Pancreas (tissue), 10 donors: ENCODE measurements at regions not wholly inside any gene's neighbourhood (a gene's known extent, or its start where the extent isn't known, plus 50 kb on each side); places are given as distances from the start of the nearest gene placed in this dataset.
"Not testable (repeated sequence)": the region's sequence is repeated elsewhere in the genome, so short reads cannot be mapped to it uniquely, and the experiment has no call there.

Source experiments
- ATAC-seq, 4 donors: fragments of 200-7000 bp; cut with Tn5 transposase; one replicate each; pipeline versions ENCODE4 v1.8.0 to v1.9.1; 2020; ENCODE audit warnings: mild to moderate bottlenecking in 4 of 4, moderate library complexity in 4 of 4
- DNase-seq, 6 donors: peaks; one replicate each; pipeline ENCODE4 v3.0.0-alpha.2; 2020
- FAIRE-seq: peaks from 2 replicates; lab custom pipeline; 2012; peaks lifted over from hg19 to GRCh38; lab: Jason Lieb, UNC
- H3K27ac ChIP-seq, 4 donors: fragments of 200-600 bp; sonication (generic); 1 replicate in 3 of 4; 2 replicates in 1 of 4; pipeline versions ENCODE4 v1.5.0 to v1.8.0; 2020
- H3K27me3 ChIP-seq, 4 donors: fragments of 200-600 bp; one replicate each; pipeline ENCODE4 v1.8.0; 2021
- H3K36me3 ChIP-seq, 3 donors: fragments of 200-600 bp; sonication (generic) in 1 of 3; one replicate each; pipeline versions ENCODE4 v1.5.0 to v1.8.0; 2020 to 2021
- H3K4me1 ChIP-seq, 3 donors: fragments of 200-600 bp; one replicate each; pipeline ENCODE4 v1.8.0; 2021
- H3K4me3 ChIP-seq, 4 donors: fragments of 200-600 bp; sonication (generic) in 2 of 4; one replicate each; pipeline versions ENCODE4 v1.5.0 to v1.8.0; 2020 to 2021
- H3K9me3 ChIP-seq, 4 donors: fragments of 200-600 bp; one replicate each; pipeline ENCODE4 v1.8.0; 2021
- WGBS, 2 donors: extraction: QIAGEN DNeasy Blood & Tissue Kit; methylation state at CpG; one replicate each; pipeline ENCODE4 v1.1.7; 2013; 5-methylcytosine and 5-hydroxymethylcytosine counted together
- intact Hi-C, 3 donors: fragments of 100-400 bp; cut with DNase I; formaldehyde crosslinking; loops; one replicate each; pipeline versions ENCODE4 v1.11.1 to v1.14.2; 2022
- TF ChIP-seq, protein P1 (sequence below), 4 donors: fragments of 200-600 bp; sonication (generic) in 3 of 4; IDR thresholded peaks; one replicate each; pipeline versions ENCODE4 v1.5.0 to v1.8.0; 2021; ENCODE audit warnings: antibody characterized with exemption in 4 of 4
- donor health status: healthy with polysubstance abuse.
- donor health status: DM: no; HTN: no; CAD: no; lungs with moderate emphysema.
- donor health status: DM: no; HTN: no; CAD: no.
- donor health status: control.
- donor health status: control.
- donor health status: Bipolar disorder and iron deficiency.
- donor health status: DM: yes; HTN: yes; CAD: no.
- donor health status: DM: no; HTN: no; CAD: no.
- donor health status: DM: no; HTN: no; CAD: no.
- donor health status: DM: yes; HTN: yes; CAD: no.

DNA sequence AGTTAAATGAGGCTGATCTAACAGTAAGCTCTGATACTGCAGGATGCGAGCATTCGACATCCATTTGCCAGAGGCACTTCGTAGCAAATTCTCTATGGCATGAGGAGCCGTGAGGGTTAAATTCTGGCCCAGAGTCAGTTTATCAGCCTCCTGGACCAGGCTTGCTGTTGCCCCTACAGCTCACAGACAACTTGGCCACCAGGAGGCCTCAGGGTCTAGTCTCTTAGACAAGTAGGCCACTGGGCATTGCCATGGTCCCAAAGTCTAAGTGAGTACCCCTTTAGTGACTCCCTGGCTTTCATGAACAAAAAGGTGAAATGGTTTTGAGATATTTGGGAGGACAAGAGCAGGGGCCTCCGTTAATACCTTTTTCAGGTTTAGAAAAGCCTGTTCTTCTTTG is 178.0 kb upstream of the MBL2 start:
- no peak overlapping the region for H3K4me3 ChIP-seq
- no peaks in the 10 kb centered on the region for H3K36me3 ChIP-seq
- FAIRE-seq, result no peak
- H3K27ac ChIP-seq, result no peak overlapping the region
- intact Hi-C loops, result no loop called here
- ATAC-seq, result no peak
- TF ChIP-seq, protein P1, sequence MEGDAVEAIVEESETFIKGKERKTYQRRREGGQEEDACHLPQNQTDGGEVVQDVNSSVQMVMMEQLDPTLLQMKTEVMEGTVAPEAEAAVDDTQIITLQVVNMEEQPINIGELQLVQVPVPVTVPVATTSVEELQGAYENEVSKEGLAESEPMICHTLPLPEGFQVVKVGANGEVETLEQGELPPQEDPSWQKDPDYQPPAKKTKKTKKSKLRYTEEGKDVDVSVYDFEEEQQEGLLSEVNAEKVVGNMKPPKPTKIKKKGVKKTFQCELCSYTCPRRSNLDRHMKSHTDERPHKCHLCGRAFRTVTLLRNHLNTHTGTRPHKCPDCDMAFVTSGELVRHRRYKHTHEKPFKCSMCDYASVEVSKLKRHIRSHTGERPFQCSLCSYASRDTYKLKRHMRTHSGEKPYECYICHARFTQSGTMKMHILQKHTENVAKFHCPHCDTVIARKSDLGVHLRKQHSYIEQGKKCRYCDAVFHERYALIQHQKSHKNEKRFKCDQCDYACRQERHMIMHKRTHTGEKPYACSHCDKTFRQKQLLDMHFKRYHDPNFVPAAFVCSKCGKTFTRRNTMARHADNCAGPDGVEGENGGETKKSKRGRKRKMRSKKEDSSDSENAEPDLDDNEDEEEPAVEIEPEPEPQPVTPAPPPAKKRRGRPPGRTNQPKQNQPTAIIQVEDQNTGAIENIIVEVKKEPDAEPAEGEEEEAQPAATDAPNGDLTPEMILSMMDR (IDR thresholded peaks at IDR 0.05), result no peak
- 87 to 94% methylated on average over 5 of the region's 5 CpGs for WGBS, 2 donors
- no peaks in the 10 kb centered on the region for H3K4me1 ChIP-seq
- H3K9me3 ChIP-seq, result no peaks in the 10 kb centered on the region
- DNase-seq, result no peak
- no peaks in the 10 kb centered on the region for H3K27me3 ChIP-seq

DNA sequence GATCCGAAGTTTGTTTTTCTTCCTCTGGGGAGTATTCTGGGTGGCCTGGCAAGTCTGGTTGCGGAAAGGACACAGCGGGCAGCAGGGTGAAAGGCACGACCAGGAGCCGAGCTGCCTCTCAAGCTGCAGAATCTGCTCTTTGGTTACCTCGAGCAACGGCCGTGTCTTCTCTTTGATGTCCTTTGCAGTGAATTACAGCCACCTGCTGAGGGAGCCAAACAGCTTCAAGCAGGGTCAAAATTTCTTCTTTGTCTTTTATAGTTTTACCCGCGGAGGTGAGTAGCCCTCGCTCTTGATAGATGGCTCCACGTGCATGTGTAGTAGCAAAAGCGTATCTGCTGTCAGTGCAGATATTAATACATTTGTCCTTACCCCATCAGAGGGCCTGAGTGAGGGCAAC is 177.3 kb upstream of the MBL2 start:
- 28 to 29% methylated on average over 13 of the region's 13 CpGs for WGBS, 2 donors
- Histone ChIP-seq H3K27ac (no peak overlapping the region), H3K4me1 (no peaks in the 10 kb centered on the region), H3K36me3 (no peaks in the 10 kb centered on the region), H3K9me3 (no peaks in the 10 kb centered on the region), H3K4me3 (no peak overlapping the region), H3K27me3 (no peaks in the 10 kb centered on the region)
- ATAC-seq (peak in 1 of 4 donors; percentile 31), DNase-seq (no peak), FAIRE-seq (no peak)
- TF ChIP-seq, protein P1 (IDR thresholded peaks at IDR 0.05), result no peak
- intact Hi-C loops, result no loop called here

DNA sequence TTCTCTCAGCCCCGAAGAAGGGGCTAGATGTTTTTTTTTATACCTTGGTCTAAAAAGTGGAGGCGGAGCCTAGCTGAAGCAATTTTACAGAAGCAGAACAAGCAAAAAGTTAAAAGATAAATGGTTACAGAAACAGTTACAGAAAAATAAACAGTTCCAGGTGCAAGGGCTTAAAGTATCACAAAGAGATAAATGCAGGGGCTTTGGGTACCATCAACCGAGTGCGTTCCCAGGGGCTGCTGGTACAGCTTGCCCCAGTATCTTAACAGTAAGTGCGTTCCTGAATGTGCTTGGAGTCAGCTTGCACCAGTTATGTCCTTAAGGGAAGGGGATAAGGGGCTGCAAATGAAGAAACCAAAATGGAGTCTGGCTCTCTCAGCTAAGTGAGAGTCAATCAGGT is 173.9 kb upstream of the MBL2 start:
- 73 to 82% methylated on average over 5 of the region's 5 CpGs for WGBS, 2 donors

DNA sequence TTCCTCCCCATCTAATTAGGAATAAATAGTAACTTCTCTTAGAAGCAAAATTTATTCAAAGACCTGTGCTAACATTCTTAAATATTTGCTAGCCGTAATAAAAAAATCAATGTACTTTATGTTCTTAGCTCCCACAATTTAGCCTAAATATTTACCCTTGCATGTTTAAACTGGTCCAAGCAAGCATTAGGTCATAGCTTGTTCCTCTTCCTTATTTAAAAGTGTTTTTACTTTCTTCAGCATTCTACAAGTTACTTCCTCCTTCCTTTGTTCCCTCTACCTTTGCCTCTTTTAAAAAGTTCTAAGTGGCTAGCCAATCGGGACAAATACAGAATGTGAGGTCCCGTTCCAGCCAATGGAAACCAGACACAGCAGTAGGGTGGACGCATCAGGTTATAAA is 172.9 kb upstream of the MBL2 start:
- intact Hi-C loops, H3K27me3 ChIP-seq, FAIRE-seq, H3K9me3 ChIP-seq, H3K4me1 ChIP-seq, ATAC-seq, H3K27ac ChIP-seq, H3K4me3 ChIP-seq, H3K36me3 ChIP-seq, DNase-seq: not testable (repeated sequence)
- 74 to 76% methylated on average over 4 of the region's 4 CpGs for WGBS, 2 donors

More for the DNA sequence above, 173.9 kb upstream of the MBL2 start:
- no peak overlapping the region for H3K4me3 ChIP-seq
- no peaks in the 10 kb centered on the region for H3K4me1 ChIP-seq
- TF ChIP-seq, protein P1 (IDR thresholded peaks at IDR 0.05), result no peak
- H3K27ac ChIP-seq, result no peak overlapping the region
- FAIRE-seq, result no peak
- H3K36me3 ChIP-seq, result no peaks in the 10 kb centered on the region
- H3K27me3 ChIP-seq, result no peaks in the 10 kb centered on the region
- no peaks in the 10 kb centered on the region for H3K9me3 ChIP-seq
- no peak for ATAC-seq
- intact Hi-C loops, result no loop called here
- no peak for DNase-seq

DNA sequence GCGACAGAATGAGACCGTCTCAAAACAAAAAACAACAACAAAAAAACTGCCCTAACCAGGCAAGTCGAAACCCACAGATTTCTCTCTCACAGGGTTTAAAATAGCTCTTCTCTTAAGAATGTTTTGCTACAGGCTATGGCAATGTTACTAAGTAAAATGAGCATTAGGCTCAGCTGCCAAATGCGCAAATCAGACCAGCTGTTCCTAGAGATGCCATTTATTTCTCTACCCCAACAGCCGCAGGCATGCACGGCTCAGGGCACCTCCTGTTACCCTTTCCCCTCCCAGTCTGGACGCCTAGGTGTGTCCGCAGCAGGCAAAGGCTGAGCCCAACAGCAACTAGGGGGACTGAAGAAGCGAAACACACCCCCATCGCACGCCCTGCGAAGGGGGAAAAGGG is 168.3 kb upstream of the MBL2 start:
- Histone ChIP-seq H3K36me3 (no peaks in the 10 kb centered on the region), H3K4me1 (no peaks in the 10 kb centered on the region), H3K27ac (no peak overlapping the region), H3K9me3 (no peaks in the 10 kb centered on the region), H3K4me3 (no peak overlapping the region), H3K27me3 (no peaks in the 10 kb centered on the region)
- FAIRE-seq, result no peak
- no peak for ATAC-seq
- TF ChIP-seq, protein P1 (IDR thresholded peaks at IDR 0.05), result no peak
- DNase-seq, result no peak
- WGBS, 2 donors, result 85 to 89% methylated on average over 12 of the region's 12 CpGs
- intact Hi-C loops, result no loop called here
